GM18505 (cell line): ENCODE measurements at regions not wholly inside any gene's neighbourhood (a gene's known extent, or its start where the extent isn't known, plus 50 kb on each side); places are given as distances from the start of the nearest gene placed in this dataset.

Experiments
- ATAC-seq: cut with Tn5 transposase; IDR thresholded peaks from one replicate; pipeline ENCODE4 v1.9.1; 2021; ENCODE audit not compliant: unreplicated experiment
- POLR2A ChIP-seq: IDR thresholded peaks from 4 replicates; pipeline ENCODE4 v1.6.1; 2011; ENCODE audit warnings: borderline replicate concordance; ENCODE audit not compliant: insufficient read depth, insufficient read length; ENCODE audit errors: extremely low read depth

DNA sequence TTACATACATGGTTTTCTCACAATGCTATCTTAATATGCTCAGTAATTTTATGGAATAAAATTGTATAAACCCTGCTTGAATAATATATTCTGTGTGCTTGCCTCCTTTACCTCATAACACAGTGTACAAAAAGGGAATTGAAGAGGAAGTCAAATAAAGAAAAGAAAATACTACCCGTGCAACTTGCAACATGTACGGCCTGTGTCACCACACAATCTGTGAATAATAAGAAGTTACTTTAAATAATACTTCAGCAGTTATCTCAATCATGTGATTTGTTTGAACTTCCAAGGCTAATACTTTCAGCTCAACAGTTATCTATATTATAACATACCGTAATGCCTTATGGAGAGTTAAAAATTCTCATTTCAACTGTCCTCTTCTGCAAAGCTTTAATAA lies 58.1 kb upstream of the SATB1 start:
- no peak for TF ChIP-seq POLR2A
- no peak for ATAC-seq

DNA sequence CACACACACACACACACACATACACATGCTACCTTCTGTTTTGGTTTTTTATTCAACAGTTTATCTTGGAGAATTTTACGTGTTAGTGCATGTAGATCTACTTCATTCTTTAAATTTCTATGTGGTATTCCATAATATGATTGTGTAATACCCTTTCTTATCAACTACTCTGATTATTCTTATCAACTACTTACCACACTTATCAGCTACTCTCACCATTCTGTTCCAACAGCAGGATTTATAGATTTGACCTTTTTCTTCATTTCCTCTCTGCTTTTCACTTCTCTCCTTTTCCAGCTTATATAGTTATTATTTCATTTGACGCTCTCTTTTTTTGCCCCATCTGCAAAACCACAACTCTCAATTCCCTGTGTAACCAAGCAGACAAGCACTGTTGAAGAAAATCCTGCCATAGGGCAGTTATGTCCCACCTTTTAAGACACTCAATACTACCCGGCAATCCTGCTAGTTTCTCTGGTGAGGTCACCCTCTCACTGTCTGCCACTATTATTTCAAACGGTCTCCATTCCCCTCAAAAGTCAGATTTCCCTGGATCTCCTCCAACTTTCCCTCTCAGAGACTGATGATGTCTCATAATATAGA lies 56.9 kb upstream of the SATB1 start:
- TF ChIP-seq POLR2A, result no peak
- ATAC-seq, result no peak

DNA sequence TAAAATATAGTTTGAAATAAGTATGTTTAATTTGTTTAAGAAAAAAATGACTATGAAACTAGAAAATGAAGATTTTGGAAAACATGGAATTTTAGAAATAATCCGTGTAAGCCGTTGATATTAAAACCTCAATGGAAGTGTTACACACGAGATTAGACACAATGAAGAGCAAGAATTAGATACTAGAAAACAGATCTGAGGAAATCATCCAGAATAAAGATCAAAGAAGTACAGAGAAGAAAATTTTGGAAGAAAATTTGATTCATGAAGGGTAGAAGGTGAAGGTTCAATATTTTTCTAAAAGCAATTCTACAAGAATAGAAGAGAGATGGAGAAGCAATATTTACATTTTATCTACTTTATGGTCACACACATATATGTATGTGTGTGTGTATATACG lies 52.5 kb upstream of the SATB1 start:
- no peak for TF ChIP-seq POLR2A
- no peak for ATAC-seq
